Trophoblast cell (in vitro differentiated cells and primary cell): ENCODE measurements at regions not wholly inside any gene's neighbourhood (a gene's known extent, or its start where the extent isn't known, plus 50 kb on each side); places are given as distances from the start of the nearest gene placed in this dataset.

Experiments
- DNase-seq, 2 donors: peaks; one replicate each; pipeline ENCODE4 v3.0.0-alpha.2; 2016
- H2AFZ ChIP-seq: 2 replicates; pipeline ENCODE4 v1.6.1; 2013; ENCODE audit warnings: low read length, moderate library complexity, mild to moderate bottlenecking; ENCODE audit not compliant: insufficient read depth, poor library complexity
- H2AK5ac ChIP-seq: 2 replicates; pipeline ENCODE4 v1.6.1; 2013; ENCODE audit warnings: mild to moderate bottlenecking, low read length
- H2BK120ac ChIP-seq: 2 replicates; pipeline ENCODE4 v1.6.1; 2013; ENCODE audit warnings: low read length, mild to moderate bottlenecking, moderate library complexity; ENCODE audit not compliant: insufficient read depth, poor library complexity
- H2BK12ac ChIP-seq: 2 replicates; pipeline ENCODE4 v1.6.1; 2013; ENCODE audit warnings: mild to moderate bottlenecking, low read length, moderate library complexity
- H2BK5ac ChIP-seq: 2 replicates; pipeline ENCODE4 v1.6.1; 2013; ENCODE audit warnings: low read length, low read depth, moderate library complexity, mild to moderate bottlenecking; ENCODE audit not compliant: poor library complexity
- H3K14ac ChIP-seq: 2 replicates; pipeline ENCODE4 v1.6.1; 2013; ENCODE audit warnings: mild to moderate bottlenecking, low read length
- H3K18ac ChIP-seq: 2 replicates; pipeline ENCODE4 v1.6.1; 2013; ENCODE audit warnings: mild to moderate bottlenecking, low read length
- H3K23ac ChIP-seq: 2 replicates; pipeline ENCODE4 v1.6.1; 2013; ENCODE audit warnings: low read length
- H3K27ac ChIP-seq: 2 replicates; pipeline ENCODE4 v1.5.1; 2013; ENCODE audit warnings: low read depth, mild to moderate bottlenecking, inconsistent platforms, low read length, moderate library complexity
- H3K27me3 ChIP-seq: 2 replicates; pipeline ENCODE4 v1.6.1; 2013; ENCODE audit warnings: inconsistent platforms, mild to moderate bottlenecking, low read length, moderate library complexity; ENCODE audit not compliant: insufficient read depth
- H3K36me3 ChIP-seq, 2 experiments: 1 replicate in 1 of 2; 2 replicates in 1 of 2; pipeline ENCODE4 v1.6.1; 2013; ENCODE audit warnings: low read length in 2 of 2, mild to moderate bottlenecking in 2 of 2, moderate library complexity in 1 of 2; ENCODE audit not compliant: insufficient read depth in 2 of 2, control insufficient read depth in 1 of 2
- H3K4ac ChIP-seq: 2 replicates; pipeline ENCODE4 v1.6.1; 2013; ENCODE audit warnings: low read depth, mild to moderate bottlenecking, low read length, moderate library complexity
- H3K4me1 ChIP-seq, 2 experiments: 1 replicate in 1 of 2; 2 replicates in 1 of 2; pipeline ENCODE4 v1.6.1; 2013; ENCODE audit warnings: low read length in 2 of 2, mild to moderate bottlenecking in 2 of 2, moderate library complexity in 1 of 2; ENCODE audit not compliant: insufficient read depth in 2 of 2, control insufficient read depth in 1 of 2
- H3K4me2 ChIP-seq: 2 replicates; pipeline ENCODE4 v1.6.1; 2013; ENCODE audit warnings: inconsistent platforms, mild to moderate bottlenecking, low read length, moderate library complexity
- H3K4me3 ChIP-seq: 2 replicates; pipeline ENCODE4 v1.5.1; 2013; ENCODE audit warnings: mild to moderate bottlenecking, low read depth, low read length, inconsistent platforms
- H3K79me1 ChIP-seq: one replicate; pipeline ENCODE4 v1.6.1; 2013; ENCODE audit warnings: low read length
- H3K79me2 ChIP-seq: 2 replicates; pipeline ENCODE4 v1.6.1; 2013; ENCODE audit warnings: low read length, mild to moderate bottlenecking; ENCODE audit not compliant: control insufficient read depth, insufficient read depth, poor library complexity
- H3K9ac ChIP-seq: 2 replicates; pipeline ENCODE4 v1.6.1; 2013; ENCODE audit warnings: mild to moderate bottlenecking, low read length
- H3K9me3 ChIP-seq: 2 replicates; pipeline ENCODE4 v1.6.1; 2013; ENCODE audit warnings: low read depth, mild to moderate bottlenecking, control low read depth, inconsistent platforms, low read length; ENCODE audit not compliant: insufficient read depth
- H4K12ac ChIP-seq: 2 replicates; pipeline ENCODE4 v1.6.1; 2013; ENCODE audit warnings: low read depth, mild to moderate bottlenecking, low read length, moderate library complexity
- H4K8ac ChIP-seq: 2 replicates; pipeline ENCODE4 v1.6.1; 2013; ENCODE audit warnings: low read depth, mild to moderate bottlenecking, low read length, moderate library complexity
- H4K91ac ChIP-seq: one replicate; pipeline ENCODE4 v1.6.1; 2013; ENCODE audit warnings: low read depth, mild to moderate bottlenecking, low read length, moderate library complexity
- WGBS: extraction: QIAGEN DNeasy Blood & Tissue Kit; methylation state at CpG from one replicate; pipeline ENCODE4 v1.1.7; 2013; ENCODE audit warnings: missing lambda C conversion rate; ENCODE audit not compliant: insufficient read length, insufficient coverage; ENCODE audit errors: extremely low coverage; 5-methylcytosine and 5-hydroxymethylcytosine counted together

GRCh38 chr15:35854316-35854715 is 308.4 kb upstream of the DPH6 start:
- no CpG with 5 or more reads among the region's 3 CpGs for WGBS
- H3K9me3 ChIP-seq: no peaks in the 10 kb centered on the region

DNA sequence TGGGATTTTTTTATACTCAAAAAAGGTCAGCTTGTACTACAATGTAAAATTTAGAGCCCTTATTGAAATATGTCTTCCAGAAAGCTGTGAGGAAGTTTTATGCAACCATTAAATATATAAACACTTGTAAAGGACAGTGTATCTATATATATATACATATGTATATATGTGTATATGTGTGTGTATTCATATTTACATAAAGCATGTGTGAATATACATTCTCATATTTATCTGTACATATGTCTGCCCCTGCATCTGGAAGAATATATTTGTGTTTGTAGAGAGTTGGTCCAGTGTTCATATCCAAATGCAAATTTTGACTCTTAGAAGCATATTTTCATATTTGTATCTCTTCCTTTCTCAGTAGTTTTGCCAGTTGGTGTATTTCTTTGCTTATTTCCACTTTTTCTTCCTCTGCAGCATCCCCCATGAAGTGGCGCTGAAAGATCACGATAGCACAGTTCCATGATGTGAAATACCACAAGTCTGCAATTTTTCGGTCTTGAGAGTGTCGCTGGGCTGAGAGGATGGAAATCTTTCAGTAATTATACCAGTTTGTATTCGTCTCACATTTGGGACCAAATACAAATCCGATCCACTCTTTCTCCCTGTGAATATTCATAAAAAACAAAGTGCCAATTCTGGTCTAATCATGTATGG is 311.7 kb upstream of the DPH6 start:
- no peak overlapping the region for H4K8ac ChIP-seq
- H3K18ac ChIP-seq: no peak overlapping the region
- H3K79me2 ChIP-seq: no peaks in the 10 kb centered on the region
- no peak overlapping the region for H3K14ac ChIP-seq
- no peak overlapping the region for H3K9ac ChIP-seq
- no peak overlapping the region for H3K4ac ChIP-seq
- H3K36me3 ChIP-seq: no peaks in the 10 kb centered on the region
- no peak overlapping the region for H3K4me3 ChIP-seq
- H3K27me3 ChIP-seq: no peaks in the 10 kb centered on the region
- no peak overlapping the region for H4K12ac ChIP-seq
- no peaks in the 10 kb centered on the region for H3K4me1 ChIP-seq
- no CpG with 5 or more reads among the region's 6 CpGs for WGBS
- no peak overlapping the region for H3K27ac ChIP-seq
- H2AFZ ChIP-seq: no peak overlapping the region
- H2BK5ac ChIP-seq: no peak overlapping the region
- H2BK12ac ChIP-seq: no peak overlapping the region
- DNase-seq: no peak
- no peak overlapping the region for H2AK5ac ChIP-seq
- H3K9me3 ChIP-seq: no peaks in the 10 kb centered on the region
- H4K91ac ChIP-seq: no peak overlapping the region
- H3K23ac ChIP-seq: no peak overlapping the region
- no peak overlapping the region for H2BK120ac ChIP-seq
- H3K79me1 ChIP-seq: no peaks in the 10 kb centered on the region
- no peak overlapping the region for H3K4me2 ChIP-seq

More at GRCh38 chr15:35854316-35854715, 308.4 kb upstream of the DPH6 start:
- Histone ChIP-seq H3K4me2 (no peak overlapping the region), H3K18ac (no peak overlapping the region), H2BK120ac (no peak overlapping the region), H3K27ac (no peak overlapping the region), H4K8ac (no peak overlapping the region), H2AK5ac (no peak overlapping the region), H3K4ac (no peak overlapping the region), H3K4me3 (no peak overlapping the region), H2AFZ (no peak overlapping the region), H3K9ac (no peak overlapping the region), H3K27me3 (no peaks in the 10 kb centered on the region), H3K79me2 (no peaks in the 10 kb centered on the region), H2BK5ac (no peak overlapping the region), H3K36me3 (no peaks in the 10 kb centered on the region), H4K91ac (no peak overlapping the region), H2BK12ac (no peak overlapping the region), H4K12ac (no peak overlapping the region), H3K79me1 (no peaks in the 10 kb centered on the region), H3K23ac (no peak overlapping the region), H3K4me1 (no peaks in the 10 kb centered on the region), H3K14ac (no peak overlapping the region)
- DNase-seq: no peak

DNA sequence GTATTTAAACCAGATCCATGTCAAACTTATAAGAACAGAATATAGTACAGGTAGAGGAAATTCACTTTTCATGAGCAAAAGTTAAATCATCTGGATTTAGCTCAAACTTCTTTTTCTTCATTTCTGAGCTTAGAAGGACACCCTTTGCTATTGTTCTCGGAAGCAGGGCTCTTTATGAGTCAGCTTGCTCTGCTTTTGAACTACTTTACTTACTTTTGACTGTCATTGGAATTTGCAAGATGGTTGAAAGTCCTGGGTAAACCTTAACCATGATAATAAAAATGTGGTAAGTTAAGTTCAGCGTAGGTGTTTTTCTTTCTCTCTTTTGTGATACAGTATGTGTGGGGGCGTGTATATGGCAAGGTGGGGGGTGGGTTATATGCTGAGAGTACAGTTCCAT is 312.7 kb upstream of the DPH6 start:
- peak in 1 of 2 donors; percentile 2 for DNase-seq
- Histone ChIP-seq H3K4ac (no peak overlapping the region), H3K4me2 (no peak overlapping the region), H4K12ac (no peak overlapping the region), H3K27me3 (no peaks in the 10 kb centered on the region), H2BK5ac (no peak overlapping the region), H3K4me1 (no peaks in the 10 kb centered on the region), H4K91ac (no peak overlapping the region), H3K14ac (no peak overlapping the region), H2BK120ac (no peak overlapping the region), H2AK5ac (no peak overlapping the region), H3K4me3 (no peak overlapping the region), H3K79me1 (no peaks in the 10 kb centered on the region), H3K9me3 (no peaks in the 10 kb centered on the region), H4K8ac (no peak overlapping the region), H3K9ac (no peak overlapping the region), H3K23ac (no peak overlapping the region), H2BK12ac (no peak overlapping the region), H3K36me3 (no peaks in the 10 kb centered on the region), H3K27ac (no peak overlapping the region), H2AFZ (no peak overlapping the region), H3K18ac (no peak overlapping the region), H3K79me2 (no peaks in the 10 kb centered on the region)
- WGBS: no CpG with 5 or more reads among the region's 3 CpGs

DNA sequence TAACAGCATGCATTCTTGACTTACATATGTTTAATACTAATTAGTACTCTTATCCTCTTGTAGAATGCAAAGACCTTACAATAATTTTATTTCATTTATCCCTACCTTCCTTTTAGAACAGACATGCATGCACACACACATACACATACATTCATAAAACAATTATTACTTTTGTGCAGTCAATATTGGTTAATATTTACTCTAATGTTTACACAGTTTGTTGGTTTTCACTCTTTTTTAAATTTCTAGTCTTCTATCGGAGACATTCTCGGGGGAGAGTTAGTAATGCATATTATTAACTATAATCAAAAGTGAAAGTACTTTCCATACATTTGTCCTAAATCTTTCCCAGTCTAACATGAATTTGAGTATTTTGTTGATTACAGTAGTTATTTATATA is 317.7 kb upstream of the DPH6 start:
- H3K4me1 ChIP-seq: no peaks in the 10 kb centered on the region
- no peak overlapping the region for H3K14ac ChIP-seq
- no peak for DNase-seq
- H2BK120ac ChIP-seq: no peak overlapping the region
- H3K79me2 ChIP-seq: no peaks in the 10 kb centered on the region
- no peak overlapping the region for H4K8ac ChIP-seq
- H3K36me3 ChIP-seq: no peaks in the 10 kb centered on the region
- no peak overlapping the region for H2BK5ac ChIP-seq
- H2AFZ ChIP-seq: no peak overlapping the region
- no peak overlapping the region for H4K91ac ChIP-seq
- no peaks in the 10 kb centered on the region for H3K79me1 ChIP-seq
- H3K4ac ChIP-seq: no peak overlapping the region
- no peaks in the 10 kb centered on the region for H3K27me3 ChIP-seq
- no peak overlapping the region for H3K4me2 ChIP-seq
- H2AK5ac ChIP-seq: no peak overlapping the region
- H3K9me3 ChIP-seq: no peaks in the 10 kb centered on the region
- no peak overlapping the region for H3K18ac ChIP-seq
- H3K23ac ChIP-seq: no peak overlapping the region
- H3K27ac ChIP-seq: no peak overlapping the region
- no peak overlapping the region for H3K9ac ChIP-seq
- no peak overlapping the region for H3K4me3 ChIP-seq
- no peak overlapping the region for H2BK12ac ChIP-seq
- no CpG with 5 or more reads among the region's 2 CpGs for WGBS
- no peak overlapping the region for H4K12ac ChIP-seq
